Astrocyte (in vitro differentiated cells and primary cell): ENCODE measurements at regions not wholly inside any gene's neighbourhood (a gene's known extent, or its start where the extent isn't known, plus 50 kb on each side); places are given as distances from the start of the nearest gene placed in this dataset.

ENCODE experiments used
- DNase-seq: peaks from one replicate; pipeline ENCODE4 v3.0.0-alpha.2; 2010; ENCODE audit warnings: low read depth
- FAIRE-seq: peaks from 2 replicates; lab custom pipeline; 2011; peaks lifted over from hg19 to GRCh38; lab: Jason Lieb, UNC
- H2AFZ ChIP-seq: 2 replicates; pipeline ENCODE4 v1.6.0; 2012; ENCODE audit warnings: low read depth, low read length, inconsistent platforms
- H3K27ac ChIP-seq: 2 replicates; pipeline ENCODE4 v1.5.1; 2011; ENCODE audit warnings: low read depth, low read length, inconsistent platforms
- H3K27me3 ChIP-seq: 2 replicates; pipeline ENCODE4 v1.6.0; 2011; ENCODE audit warnings: low read length, inconsistent platforms; ENCODE audit not compliant: insufficient read depth
- H3K36me3 ChIP-seq: 2 replicates; pipeline ENCODE4 v1.5.1; 2011; ENCODE audit warnings: low read length, inconsistent platforms; ENCODE audit not compliant: insufficient read depth
- H3K4me1 ChIP-seq: 2 replicates; pipeline ENCODE4 v1.5.1; 2011; ENCODE audit warnings: low read length, inconsistent platforms; ENCODE audit not compliant: insufficient read depth
- H3K4me2 ChIP-seq: 2 replicates; pipeline ENCODE4 v1.6.0; 2012; ENCODE audit warnings: low read length, inconsistent platforms
- H3K4me3 ChIP-seq: 2 replicates; pipeline ENCODE4 v1.5.1; 2011; ENCODE audit warnings: low read depth, mild to moderate bottlenecking, low read length, inconsistent platforms; ENCODE audit not compliant: insufficient read depth
- H3K79me2 ChIP-seq: 2 replicates; pipeline ENCODE4 v1.6.0; 2012; ENCODE audit warnings: mild to moderate bottlenecking, low read length, inconsistent platforms; ENCODE audit not compliant: insufficient read depth
- H3K9ac ChIP-seq: 2 replicates; pipeline ENCODE4 v1.6.0; 2012; ENCODE audit warnings: mild to moderate bottlenecking, low read length, inconsistent platforms
- H3K9me3 ChIP-seq: 2 replicates; pipeline ENCODE4 v1.5.1; 2012; ENCODE audit warnings: low read depth, mild to moderate bottlenecking, low read length, inconsistent platforms; ENCODE audit not compliant: insufficient read depth
- H4K20me1 ChIP-seq: 2 replicates; pipeline ENCODE4 v1.6.0; 2012; ENCODE audit warnings: low read length, inconsistent platforms; ENCODE audit not compliant: insufficient read depth
- H3K27ac Mint-ChIP-seq: one replicate; pipeline ENCODE4 v1.8.0; 2021; ENCODE audit warnings: mild to moderate bottlenecking, mixed read lengths; ENCODE audit not compliant: unreplicated experiment
- H3K27me3 Mint-ChIP-seq: one replicate; pipeline ENCODE4 v1.8.0; 2021; ENCODE audit warnings: low read depth, mixed read lengths; ENCODE audit not compliant: unreplicated experiment
- H3K36me3 Mint-ChIP-seq: one replicate; pipeline ENCODE4 v1.8.0; 2021; ENCODE audit warnings: low read depth, mixed read lengths; ENCODE audit not compliant: unreplicated experiment
- H3K4me1 Mint-ChIP-seq: one replicate; pipeline ENCODE4 v1.8.0; 2021; ENCODE audit warnings: low read depth, mixed read lengths; ENCODE audit not compliant: unreplicated experiment
- H3K4me3 Mint-ChIP-seq: one replicate; pipeline ENCODE4 v1.8.0; 2021; ENCODE audit warnings: mild to moderate bottlenecking, moderate library complexity, mixed read lengths; ENCODE audit not compliant: unreplicated experiment
- H3K9me3 Mint-ChIP-seq: one replicate; pipeline ENCODE4 v1.8.0; 2021; ENCODE audit warnings: mild to moderate bottlenecking, mixed read lengths; ENCODE audit not compliant: unreplicated experiment
- EZH2 ChIP-seq: IDR thresholded peaks from 2 replicates; pipeline ENCODE4 v1.6.1; 2012; ENCODE audit warnings: mild to moderate bottlenecking, low read length, inconsistent platforms; ENCODE audit not compliant: insufficient read depth
- TF ChIP-seq, protein P1 (sequence below): IDR thresholded peaks from 2 replicates; pipeline ENCODE4 v1.5.1; 2011; ENCODE audit warnings: low read depth, mild to moderate bottlenecking, inconsistent platforms, low read length, moderate library complexity; ENCODE audit not compliant: insufficient read depth

DNA sequence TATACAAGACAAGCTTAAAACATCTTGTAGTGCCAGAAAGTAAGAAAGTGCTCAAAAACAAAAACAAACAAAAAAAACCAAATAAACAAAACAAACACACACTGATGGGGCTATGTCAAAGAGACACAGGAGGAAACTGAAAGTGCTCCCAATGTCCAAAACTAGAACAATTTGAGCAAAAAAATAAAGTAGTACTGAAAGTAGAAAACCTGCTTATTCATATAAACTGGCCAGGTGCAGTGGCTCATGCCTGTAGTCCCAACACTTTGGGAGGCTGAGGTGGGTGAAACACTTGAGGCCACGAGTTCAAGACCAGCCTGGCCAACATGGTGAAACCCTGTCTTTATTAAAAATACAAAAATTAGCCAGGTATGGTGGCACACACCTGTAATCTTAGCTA is 129.9 kb downstream of the GLUL start:
- H3K4me1 ChIP-seq = no peaks in the 10 kb centered on the region
- H3K79me2 ChIP-seq = no peaks in the 10 kb centered on the region
- no peak for FAIRE-seq
- no peak overlapping the region for H3K27ac ChIP-seq
- no peak overlapping the region for H3K4me3 Mint-ChIP-seq
- H3K4me1 Mint-ChIP-seq = peaks cover 6% of the 10 kb centered on the region
- H3K9me3 ChIP-seq = no peaks in the 10 kb centered on the region
- H3K27me3 ChIP-seq = no peaks in the 10 kb centered on the region
- no peak overlapping the region for H3K27ac Mint-ChIP-seq
- H3K9ac ChIP-seq = no peak overlapping the region
- no peak overlapping the region for H3K4me3 ChIP-seq
- no peak for DNase-seq
- no peaks in the 10 kb centered on the region for H3K36me3 ChIP-seq
- no peak overlapping the region for H2AFZ ChIP-seq
- no peak overlapping the region for H3K4me2 ChIP-seq
- peaks cover 3% of the 10 kb centered on the region for H3K9me3 Mint-ChIP-seq
- TF ChIP-seq, protein P1, sequence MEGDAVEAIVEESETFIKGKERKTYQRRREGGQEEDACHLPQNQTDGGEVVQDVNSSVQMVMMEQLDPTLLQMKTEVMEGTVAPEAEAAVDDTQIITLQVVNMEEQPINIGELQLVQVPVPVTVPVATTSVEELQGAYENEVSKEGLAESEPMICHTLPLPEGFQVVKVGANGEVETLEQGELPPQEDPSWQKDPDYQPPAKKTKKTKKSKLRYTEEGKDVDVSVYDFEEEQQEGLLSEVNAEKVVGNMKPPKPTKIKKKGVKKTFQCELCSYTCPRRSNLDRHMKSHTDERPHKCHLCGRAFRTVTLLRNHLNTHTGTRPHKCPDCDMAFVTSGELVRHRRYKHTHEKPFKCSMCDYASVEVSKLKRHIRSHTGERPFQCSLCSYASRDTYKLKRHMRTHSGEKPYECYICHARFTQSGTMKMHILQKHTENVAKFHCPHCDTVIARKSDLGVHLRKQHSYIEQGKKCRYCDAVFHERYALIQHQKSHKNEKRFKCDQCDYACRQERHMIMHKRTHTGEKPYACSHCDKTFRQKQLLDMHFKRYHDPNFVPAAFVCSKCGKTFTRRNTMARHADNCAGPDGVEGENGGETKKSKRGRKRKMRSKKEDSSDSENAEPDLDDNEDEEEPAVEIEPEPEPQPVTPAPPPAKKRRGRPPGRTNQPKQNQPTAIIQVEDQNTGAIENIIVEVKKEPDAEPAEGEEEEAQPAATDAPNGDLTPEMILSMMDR = no peak
- TF ChIP-seq EZH2 = no peak
- no peaks in the 10 kb centered on the region for H3K36me3 Mint-ChIP-seq
- H4K20me1 ChIP-seq = no peaks in the 10 kb centered on the region
- H3K27me3 Mint-ChIP-seq = peaks cover 6% of the 10 kb centered on the region

DNA sequence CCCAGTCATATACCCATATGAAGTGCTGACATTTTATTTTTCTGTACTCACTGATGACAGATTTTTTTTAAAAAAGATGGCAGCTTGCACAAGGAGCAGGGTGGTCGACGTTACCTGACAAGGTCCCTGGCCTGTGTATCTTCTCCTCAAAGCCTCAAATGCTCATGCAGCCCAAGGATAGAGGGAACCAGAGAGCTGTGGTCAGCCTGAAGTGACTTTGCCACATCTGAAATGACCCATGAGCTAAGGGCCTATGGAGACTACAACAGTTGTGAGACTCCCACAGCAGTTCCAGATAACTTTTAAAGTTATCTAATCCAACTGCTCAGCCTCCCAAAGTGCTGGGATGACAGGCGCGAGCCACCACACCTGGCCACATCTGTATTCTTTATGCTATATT is 131.1 kb downstream of the GLUL start:
- FAIRE-seq = no peak
- Histone ChIP-seq H3K27ac (no peak overlapping the region), H3K9ac (no peak overlapping the region), H2AFZ (no peak overlapping the region), H3K4me2 (no peak overlapping the region), H3K9me3 (no peaks in the 10 kb centered on the region), H3K27me3 (no peaks in the 10 kb centered on the region), H3K4me1 (no peaks in the 10 kb centered on the region), H3K4me3 (no peak overlapping the region), H3K36me3 (no peaks in the 10 kb centered on the region), H3K79me2 (no peaks in the 10 kb centered on the region), H4K20me1 (no peaks in the 10 kb centered on the region)
- peaks cover 3% of the 10 kb centered on the region for H3K27me3 Mint-ChIP-seq
- DNase-seq = no peak
- H3K27ac Mint-ChIP-seq = no peak overlapping the region
- no peak for TF ChIP-seq EZH2
- TF ChIP-seq, protein P1 = no peak
- H3K9me3 Mint-ChIP-seq = peaks cover 3% of the 10 kb centered on the region
- no peak overlapping the region for H3K4me3 Mint-ChIP-seq
- no peaks in the 10 kb centered on the region for H3K36me3 Mint-ChIP-seq
- H3K4me1 Mint-ChIP-seq = peaks cover 6% of the 10 kb centered on the region

DNA sequence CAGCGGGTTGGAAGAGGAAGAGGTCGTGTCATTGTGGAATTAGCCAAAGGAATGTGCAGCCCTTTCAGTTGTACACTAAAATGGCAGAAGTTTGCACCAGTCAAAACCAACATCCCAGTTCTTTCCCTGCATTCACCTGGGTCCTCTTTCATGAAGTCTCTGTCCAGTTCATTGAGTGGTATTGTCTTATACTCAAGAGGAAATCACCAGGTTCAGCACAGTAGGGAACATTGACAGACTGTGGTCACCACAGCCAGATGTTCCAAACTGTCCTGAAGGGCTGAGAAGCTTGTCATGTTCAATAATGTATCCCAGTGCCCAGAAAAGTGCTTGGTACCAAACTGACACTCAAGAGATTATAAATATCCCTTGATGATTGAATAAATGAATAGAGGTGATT is 131.6 kb downstream of the GLUL start:
- Histone ChIP-seq H3K9ac (no peak overlapping the region), H3K4me2 (no peak overlapping the region), H3K9me3 (no peaks in the 10 kb centered on the region), H3K4me3 (no peak overlapping the region), H2AFZ (no peak overlapping the region), H3K27me3 (no peaks in the 10 kb centered on the region), H3K27ac (no peak overlapping the region), H3K36me3 (no peaks in the 10 kb centered on the region), H4K20me1 (no peaks in the 10 kb centered on the region), H3K79me2 (no peaks in the 10 kb centered on the region), H3K4me1 (no peaks in the 10 kb centered on the region)
- H3K27ac Mint-ChIP-seq = no peak overlapping the region
- peak; percentile 17 for FAIRE-seq
- no peak for DNase-seq
- TF ChIP-seq, protein P1 = no peak
- no peak for TF ChIP-seq EZH2
- H3K9me3 Mint-ChIP-seq = peaks cover 3% of the 10 kb centered on the region
- H3K27me3 Mint-ChIP-seq = peaks cover 3% of the 10 kb centered on the region
- peaks cover 6% of the 10 kb centered on the region for H3K4me1 Mint-ChIP-seq
- H3K4me3 Mint-ChIP-seq = no peak overlapping the region
- H3K36me3 Mint-ChIP-seq = no peaks in the 10 kb centered on the region
